ENCODE measurements at regions not wholly inside any gene's neighbourhood (a gene's known extent, or its start where the extent isn't known, plus 50 kb on each side); places are given as distances from the start of the nearest gene placed in this dataset.
"Not testable (repeated sequence)": the region's sequence is repeated elsewhere in the genome, so short reads cannot be mapped to it uniquely, and the experiment has no call there.

- Mint-ChIP-seq H3K4me3 (no peak overlapping the region), H3K9me3 (ENCODE audit: low read depth) (no peaks in the 10 kb centered on the region), H3K36me3 (no peaks in the 10 kb centered on the region), H3K4me1 (no peaks in the 10 kb centered on the region), H3K27me3 (no peaks in the 10 kb centered on the region), H3K27ac (no peak overlapping the region)
- ATAC-seq: no peak
- CTCF ChIA-PET: no interaction called here
- DNase-seq: no peak
These were observed 63.1 kb downstream of the MTNR1B start for GRCh38 chr11:93032580-93032979.

GRCh38 chr11:93033093-93033492 lies 63.6 kb downstream of the MTNR1B start:
- no peaks in the 10 kb centered on the region for H3K27me3 Mint-ChIP-seq
- H3K36me3 Mint-ChIP-seq: no peaks in the 10 kb centered on the region
- no peaks in the 10 kb centered on the region for H3K9me3 Mint-ChIP-seq (ENCODE audit: low read depth)
- no peak overlapping the region for H3K27ac Mint-ChIP-seq
- CTCF ChIA-PET: no interaction called here
- ATAC-seq (no peak), DNase-seq (no peak)
- no peak overlapping the region for H3K4me3 Mint-ChIP-seq
- H3K4me1 Mint-ChIP-seq: no peaks in the 10 kb centered on the region

- H3K4me1 Mint-ChIP-seq: no peaks in the 10 kb centered on the region
- no peak overlapping the region for H3K27ac Mint-ChIP-seq
- H3K27me3 Mint-ChIP-seq: peaks cover 3% of the 10 kb centered on the region
- H3K4me3 Mint-ChIP-seq: no peak overlapping the region
- H3K9me3 Mint-ChIP-seq (ENCODE audit: low read depth): no peaks in the 10 kb centered on the region
- H3K36me3 Mint-ChIP-seq: no peaks in the 10 kb centered on the region
- no peak for DNase-seq
- no peak for ATAC-seq
- CTCF ChIA-PET: no interaction called here
These were observed 64.7 kb downstream of the MTNR1B start for GRCh38 chr11:93034031-93034722.

- no peak for DNase-seq
- Mint-ChIP-seq H3K9me3 (ENCODE audit: low read depth) (no peaks in the 10 kb centered on the region), H3K4me3 (no peak overlapping the region), H3K36me3 (no peaks in the 10 kb centered on the region), H3K4me1 (no peaks in the 10 kb centered on the region), H3K27me3 (peaks cover 3% of the 10 kb centered on the region), H3K27ac (no peak overlapping the region)
- no peak for ATAC-seq
- CTCF ChIA-PET: no interaction called here
These were observed 65.2 kb downstream of the MTNR1B start for GRCh38 chr11:93034723-93035039.

GRCh38 chr11:93038521-93038920 lies 69.1 kb downstream of the MTNR1B start:
- CTCF ChIA-PET: no interaction called here
- no peaks in the 10 kb centered on the region for H3K36me3 Mint-ChIP-seq
- DNase-seq: no peak

GRCh38 chr11:93039531-93040240 lies 70.2 kb downstream of the MTNR1B start:
- no peak overlapping the region for H3K4me3 Mint-ChIP-seq
- ATAC-seq: no peak
- CTCF ChIA-PET: no interaction called here
- peaks cover 2% of the 10 kb centered on the region for H3K9me3 Mint-ChIP-seq (ENCODE audit: low read depth)
- H3K27ac Mint-ChIP-seq: no peak overlapping the region
- DNase-seq: no peak
- H3K36me3 Mint-ChIP-seq: no peaks in the 10 kb centered on the region
- peaks cover 3% of the 10 kb centered on the region for H3K27me3 Mint-ChIP-seq
- no peaks in the 10 kb centered on the region for H3K4me1 Mint-ChIP-seq

More at GRCh38 chr11:93038521-93038920, 69.1 kb downstream of the MTNR1B start:
- ATAC-seq: no peak
- no peaks in the 10 kb centered on the region for H3K9me3 Mint-ChIP-seq (ENCODE audit: low read depth)
- H3K27me3 Mint-ChIP-seq: peaks cover 3% of the 10 kb centered on the region
- no peak overlapping the region for H3K27ac Mint-ChIP-seq
- H3K4me3 Mint-ChIP-seq: no peak overlapping the region
- no peaks in the 10 kb centered on the region for H3K4me1 Mint-ChIP-seq

- DNase-seq (no peak), ATAC-seq (no peak)
- Mint-ChIP-seq H3K4me1 (no peaks in the 10 kb centered on the region), H3K27ac (no peak overlapping the region), H3K4me3 (no peak overlapping the region), H3K36me3 (no peaks in the 10 kb centered on the region), H3K27me3 (peaks cover 3% of the 10 kb centered on the region), H3K9me3 (ENCODE audit: low read depth) (peaks cover 2% of the 10 kb centered on the region)
- CTCF ChIA-PET: no interaction called here
These were observed 72.2 kb downstream of the MTNR1B start for GRCh38 chr11:93041682-93042081.

GRCh38 chr11:93043186-93043585 lies 73.7 kb downstream of the MTNR1B start:
- H3K4me3 Mint-ChIP-seq; DNase-seq; H3K36me3 Mint-ChIP-seq; CTCF ChIA-PET; ATAC-seq; H3K27me3 Mint-ChIP-seq; H3K4me1 Mint-ChIP-seq; H3K27ac Mint-ChIP-seq; H3K9me3 Mint-ChIP-seq (ENCODE audit: low read depth): not testable (repeated sequence)

- no peaks in the 10 kb centered on the region for H3K4me1 Mint-ChIP-seq
- ATAC-seq (no peak), DNase-seq (no peak)
- H3K27me3 Mint-ChIP-seq: no peaks in the 10 kb centered on the region
- H3K9me3 Mint-ChIP-seq (ENCODE audit: low read depth): no peaks in the 10 kb centered on the region
- CTCF ChIA-PET: no interaction called here
- no peak overlapping the region for H3K4me3 Mint-ChIP-seq
- no peak overlapping the region for H3K27ac Mint-ChIP-seq
- no peaks in the 10 kb centered on the region for H3K36me3 Mint-ChIP-seq
These were observed 80.3 kb downstream of the MTNR1B start for GRCh38 chr11:93049740-93050139.

- Mint-ChIP-seq H3K9me3 (ENCODE audit: low read depth) (no peaks in the 10 kb centered on the region), H3K36me3 (no peaks in the 10 kb centered on the region), H3K4me3 (no peak overlapping the region), H3K27me3 (no peaks in the 10 kb centered on the region), H3K4me1 (peaks cover 3% of the 10 kb centered on the region), H3K27ac (no peak overlapping the region)
- no peak for DNase-seq
- CTCF ChIA-PET: no interaction called here
- ATAC-seq: no peak
These were observed 81.7 kb downstream of the MTNR1B start for GRCh38 chr11:93051186-93051585.

GRCh38 chr11:93053864-93054263 lies 84.4 kb downstream of the MTNR1B start:
- CTCF ChIA-PET: no interaction called here
- Mint-ChIP-seq H3K36me3 (no peaks in the 10 kb centered on the region), H3K9me3 (ENCODE audit: low read depth) (no peaks in the 10 kb centered on the region), H3K27ac (no peak overlapping the region), H3K27me3 (no peaks in the 10 kb centered on the region), H3K4me3 (no peak overlapping the region), H3K4me1 (peaks cover 3% of the 10 kb centered on the region)
- ATAC-seq: no peak
- DNase-seq: no peak

GRCh38 chr11:93054279-93054678 lies 84.8 kb downstream of the MTNR1B start:
- Mint-ChIP-seq H3K4me1 (peaks cover 3% of the 10 kb centered on the region), H3K4me3 (no peak overlapping the region), H3K27ac (no peak overlapping the region), H3K27me3 (no peaks in the 10 kb centered on the region), H3K9me3 (ENCODE audit: low read depth) (no peaks in the 10 kb centered on the region), H3K36me3 (no peaks in the 10 kb centered on the region)
- ATAC-seq (no peak), DNase-seq (no peak)
- CTCF ChIA-PET: no interaction called here

GRCh38 chr11:93054881-93055280 lies 85.4 kb downstream of the MTNR1B start:
- Mint-ChIP-seq H3K27ac (no peak overlapping the region), H3K4me1 (peaks cover 3% of the 10 kb centered on the region), H3K9me3 (ENCODE audit: low read depth) (no peaks in the 10 kb centered on the region), H3K27me3 (no peaks in the 10 kb centered on the region), H3K4me3 (no peak overlapping the region), H3K36me3 (no peaks in the 10 kb centered on the region)
- DNase-seq (no peak), ATAC-seq (no peak)
- CTCF ChIA-PET: no interaction called here

- Mint-ChIP-seq H3K36me3 (no peaks in the 10 kb centered on the region), H3K27ac (no peak overlapping the region), H3K4me1 (peaks cover 3% of the 10 kb centered on the region), H3K9me3 (ENCODE audit: low read depth) (no peaks in the 10 kb centered on the region), H3K4me3 (no peak overlapping the region), H3K27me3 (no peaks in the 10 kb centered on the region)
- CTCF ChIA-PET: interaction anchor here (1.6 kb wide), 1 partner anchor 19 kb away, joined by 3 read pairs; no protein-coding TSS in a partner anchor
- ATAC-seq (no peak), DNase-seq (no peak)
These were observed 89.9 kb downstream of the MTNR1B start for GRCh38 chr11:93059117-93059957.

Measured in activated CD8-positive, alpha-beta memory T cell treated with anti-CD3 and anti-CD28 coated beads, Interleukin-2, amount 10 ng/mL, durations not matched to agents 7 days and 5 days (primary cell).